IMR-90 (cell line): ENCODE measurements at regions not wholly inside any gene's neighbourhood (a gene's known extent, or its start where the extent isn't known, plus 50 kb on each side); places are given as distances from the start of the nearest gene placed in this dataset.

Source experiments
- ATAC-seq: fragments of 200-7000 bp; cut with Tn5 transposase; 2 replicates; pipeline ENCODE4 v1.9.1; 2020; ENCODE audit warnings: low read depth, mild to moderate bottlenecking, moderate library complexity
- BruUV-seq: library from RNA; stranded (reverse); fragments of 400-500 nt; replicated peaks from 2 replicates; lab custom pipeline; 2021; lab: Mats Ljungman, UMichigan
- CTCF ChIA-PET: fragments of 300-600 bp; formaldehyde crosslinking; extraction: SDS; loops from one replicate; lab custom pipeline; 2021; ENCODE audit warnings: antibody characterized with exemption; lab: Yijun Ruan, JAX
- POLR2A ChIA-PET: fragments of 300-600 bp; sonication (Branson Sonifier 250); formaldehyde crosslinking; loops from one replicate; lab custom pipeline; 2022; ENCODE audit warnings: antibody characterized with exemption; ENCODE audit not compliant: unreplicated experiment; lab: Charles Lee
- DNase-seq: peaks from one replicate; pipeline ENCODE4 v3.0.0; 2013
- H2AFZ ChIP-seq: replicated peaks from 2 replicates; pipeline ENCODE3; 2013; ENCODE audit warnings: low read length, mild to moderate bottlenecking; ENCODE audit not compliant: poor library complexity
- H2AK5ac ChIP-seq: 2 replicates; pipeline ENCODE4 v1.6.1; 2013; ENCODE audit warnings: low read depth, low read length, inconsistent platforms
- H2AK9ac ChIP-seq: replicated peaks from 2 replicates; pipeline ENCODE3; 2013; ENCODE audit warnings: mild to moderate bottlenecking, low read depth, low read length, moderate library complexity; ENCODE audit not compliant: poor library complexity
- H2BK120ac ChIP-seq: 2 replicates; pipeline ENCODE4 v1.6.1; 2013; ENCODE audit warnings: low read depth, low read length, inconsistent platforms
- H2BK15ac ChIP-seq: 3 replicates; pipeline ENCODE4 v1.6.1; 2013; ENCODE audit warnings: low read depth, low read length, inconsistent platforms
- H2BK20ac ChIP-seq: 2 replicates; pipeline ENCODE4 v1.6.1; 2013; ENCODE audit warnings: low read depth, mild to moderate bottlenecking, inconsistent platforms, low read length, moderate library complexity
- H2BK5ac ChIP-seq: 2 replicates; pipeline ENCODE4 v1.6.1; 2013; ENCODE audit warnings: mild to moderate bottlenecking, low read depth, low read length, inconsistent platforms; ENCODE audit not compliant: poor library complexity, severe bottlenecking
- H3K14ac ChIP-seq: replicated peaks from 2 replicates; pipeline ENCODE4 v1.6.1; 2013; ENCODE audit warnings: low read depth, low read length, inconsistent platforms
- H3K18ac ChIP-seq: 2 replicates; pipeline ENCODE4 v1.6.1; 2013; ENCODE audit warnings: low read depth, low read length, control low read depth
- H3K23ac ChIP-seq: 2 replicates; pipeline ENCODE4 v1.6.1; 2013; ENCODE audit warnings: low read depth, low read length, inconsistent platforms
- H3K27ac ChIP-seq: 2 replicates; pipeline ENCODE4 v1.5.1; 2013; ENCODE audit warnings: mild to moderate bottlenecking, control low read depth, low read length; ENCODE audit not compliant: insufficient read depth
- H3K27me3 ChIP-seq: 2 replicates; pipeline ENCODE4 v1.6.1; 2013; ENCODE audit warnings: low read length; ENCODE audit not compliant: control insufficient read depth, insufficient read depth
- H3K36me3 ChIP-seq: 2 replicates; pipeline ENCODE4 v1.6.1; 2013; ENCODE audit warnings: low read length, mixed read lengths; ENCODE audit not compliant: control insufficient read depth, insufficient read depth
- H3K4ac ChIP-seq: 2 replicates; pipeline ENCODE4 v1.6.1; 2013; ENCODE audit warnings: low read depth, low read length, inconsistent platforms
- H3K4me1 ChIP-seq: 2 replicates; pipeline ENCODE4 v1.6.1; 2013; ENCODE audit warnings: low read length, mixed read lengths; ENCODE audit not compliant: control insufficient read depth, insufficient read depth
- H3K4me2 ChIP-seq: 2 replicates; pipeline ENCODE4 v1.6.1; 2013; ENCODE audit warnings: low read depth, mild to moderate bottlenecking, control low read depth, low read length, moderate library complexity
- H3K4me3 ChIP-seq: 2 replicates; pipeline ENCODE4 v1.5.1; 2013; ENCODE audit warnings: low read depth, mild to moderate bottlenecking, control low read depth, low read length, moderate library complexity; ENCODE audit not compliant: insufficient read depth
- H3K56ac ChIP-seq: 2 replicates; pipeline ENCODE4 v1.6.1; 2013; ENCODE audit warnings: low read length, inconsistent platforms; ENCODE audit not compliant: insufficient read depth; ENCODE audit errors: extremely low read depth
- H3K79me1 ChIP-seq, 2 experiments: 2 replicates each; pipeline ENCODE4 v1.6.1; 2013; ENCODE audit warnings: low read length in 2 of 2, inconsistent platforms in 1 of 2, low read depth in 1 of 2
- H3K9ac ChIP-seq: 2 replicates; pipeline ENCODE4 v1.6.1; 2013; ENCODE audit warnings: low read depth, low read length, control low read depth
- H3K9me1 ChIP-seq: 2 replicates; pipeline ENCODE4 v1.6.1; 2013; ENCODE audit warnings: low read length, inconsistent platforms; ENCODE audit not compliant: insufficient read depth
- H3K9me3 ChIP-seq: 2 replicates; pipeline ENCODE4 v1.6.1; 2013; ENCODE audit warnings: low read length; ENCODE audit not compliant: control insufficient read depth, insufficient read depth
- H4K20me1 ChIP-seq: 2 replicates; pipeline ENCODE4 v1.6.1; 2013; ENCODE audit warnings: low read length, inconsistent platforms; ENCODE audit not compliant: insufficient read depth
- H4K5ac ChIP-seq: 2 replicates; pipeline ENCODE4 v1.6.1; 2013; ENCODE audit warnings: mild to moderate bottlenecking, low read depth, low read length, control low read depth
- H4K8ac ChIP-seq, 2 experiments: 2 replicates each; pipeline ENCODE4 v1.6.1; 2013; ENCODE audit warnings: low read depth in 2 of 2, low read length in 2 of 2, control low read depth in 1 of 2, inconsistent platforms in 1 of 2
- H4K91ac ChIP-seq: 2 replicates; pipeline ENCODE4 v1.6.1; 2013; ENCODE audit warnings: low read depth, low read length, inconsistent platforms; ENCODE audit not compliant: insufficient read depth
- BHLHE40 ChIP-seq: fragments of 150-350 bp; IDR thresholded peaks from 2 replicates; pipeline ENCODE4 v1.6.1; 2016; ENCODE audit warnings: mild to moderate bottlenecking, low read depth, low read length
- CEBPB ChIP-seq: IDR thresholded peaks from 2 replicates; pipeline ENCODE4 v1.6.1; 2012; ENCODE audit warnings: low read depth, low read length, improper control_type of control experiment
- CHD1 ChIP-seq: IDR thresholded peaks from 2 replicates; pipeline ENCODE4 v1.6.1; 2012; ENCODE audit warnings: low read depth, low read length, improper control_type of control experiment
- MAZ ChIP-seq: IDR thresholded peaks from 2 replicates; pipeline ENCODE4 v1.6.1; 2012; ENCODE audit warnings: low read depth, mild to moderate bottlenecking, low read length, improper control_type of control experiment, moderate library complexity, borderline replicate concordance
- MXI1 ChIP-seq: IDR thresholded peaks from 2 replicates; pipeline ENCODE4 v1.6.1; 2012; ENCODE audit warnings: low read depth, mild to moderate bottlenecking, low read length, moderate library complexity, borderline replicate concordance
- NFE2L2 ChIP-seq: fragments of 150-350 bp; IDR thresholded peaks from 2 replicates; pipeline ENCODE4 v1.6.1; 2016; ENCODE audit warnings: low read depth, mild to moderate bottlenecking, low read length
- POLR2A ChIP-seq: IDR thresholded peaks from 2 replicates; pipeline ENCODE4 v1.6.1; 2012; ENCODE audit warnings: mild to moderate bottlenecking, low read depth, low read length
- RCOR1 ChIP-seq: IDR thresholded peaks from 2 replicates; pipeline ENCODE4 v1.6.1; 2012; ENCODE audit warnings: mild to moderate bottlenecking, low read length, improper control_type of control experiment; ENCODE audit not compliant: insufficient replicate concordance
- RFX5 ChIP-seq: IDR thresholded peaks from 2 replicates; pipeline ENCODE4 v1.8.0; 2012; ENCODE audit warnings: low read depth, mild to moderate bottlenecking, low read length, moderate library complexity
- SMC3 ChIP-seq: fragments of 150-350 bp; IDR thresholded peaks from 2 replicates; pipeline ENCODE4 v1.6.1; 2016; ENCODE audit warnings: low read depth, mild to moderate bottlenecking, antibody characterized with exemption, low read length, moderate library complexity
- WGBS, 2 experiments: methylation state at CpG; one replicate each; pipeline versions ENCODE4 v1.1.5 to v1.1.7; 2013; ENCODE audit warnings: missing lambda C conversion rate in 2 of 2; ENCODE audit not compliant: insufficient read length in 1 of 2; ENCODE audit errors: extremely low coverage in 2 of 2; 5-methylcytosine and 5-hydroxymethylcytosine counted together
- dilution Hi-C: fragments of 300-500 bp; cut with HindIII; formaldehyde crosslinking; loops from one replicate; pipeline ENCODE4 v1.14.3; 2018; ENCODE audit warnings: low sequenced_read_pairs; ENCODE audit not compliant: unreplicated experiment
- in situ Hi-C: fragments of 300-500 bp; cut with MboI; formaldehyde crosslinking; loops from 3 replicates; pipeline ENCODE4 v1.14.3; 2019; ENCODE audit warnings: low sequenced_read_pairs, inconsistent platforms, mixed read lengths
- intact Hi-C: fragments of 100-400 bp; cut with micrococcal nuclease; formaldehyde crosslinking; loops from 2 replicates; pipeline ENCODE4 v1.10.0; 2022
- TF ChIP-seq, protein P1 (sequence below): fragments of 150-350 bp; IDR thresholded peaks from 2 replicates; pipeline ENCODE4 v1.6.1; 2017; ENCODE audit warnings: mild to moderate bottlenecking, antibody characterized with exemption, low read length, low read depth
- TF ChIP-seq, protein P2 (sequence below): conservative IDR thresholded peaks from 2 replicates; pipeline ENCODE4 v1.5.1; 2012; ENCODE audit warnings: mild to moderate bottlenecking, low read depth, low read length, improper control_type of control experiment

GRCh38 chr3:81095956-81096355 is 665.5 kb downstream of the GBE1 start:
- H2BK120ac ChIP-seq, result no peak overlapping the region
- H3K23ac ChIP-seq, result no peak overlapping the region
- H3K9ac ChIP-seq, result no peak overlapping the region
- H3K4me3 ChIP-seq, result no peak overlapping the region
- 100% methylated on average over 2 of the region's 5 CpGs; no CpG with 5 or more reads in 1 of the 2 experiments for WGBS, 2 experiments
- H3K14ac ChIP-seq, result no peak overlapping the region
- no peak for ATAC-seq
- no peak overlapping the region for H2AK9ac ChIP-seq
- H4K8ac ChIP-seq, result no peak overlapping the region
- intact Hi-C loops (no loop called here), in situ Hi-C loops (no loop called here), dilution Hi-C loops (no loop called here)
- no peak overlapping the region for H3K18ac ChIP-seq
- no peak overlapping the region for H3K56ac ChIP-seq
- H3K9me3 ChIP-seq, result peaks cover 3% of the 10 kb centered on the region; the same call in 1 of the 2 replicates
- H3K9me1 ChIP-seq, result no peaks in the 10 kb centered on the region
- H3K79me1 ChIP-seq, result no peaks in the 10 kb centered on the region
- POLR2A ChIA-PET, result no interaction called here
- H2BK20ac ChIP-seq, result no peak overlapping the region
- no peak overlapping the region for H4K5ac ChIP-seq
- no peak overlapping the region for H2BK5ac ChIP-seq
- no peak for DNase-seq
- H3K36me3 ChIP-seq, result no peaks in the 10 kb centered on the region
- no TSS peak for BruUV-seq
- no peaks in the 10 kb centered on the region for H3K4me1 ChIP-seq
- no peaks in the 10 kb centered on the region for H4K20me1 ChIP-seq
- CTCF ChIA-PET, result no interaction called here
- H2AFZ ChIP-seq, result no peak overlapping the region
- H3K4ac ChIP-seq, result no peak overlapping the region
- no peak overlapping the region for H2AK5ac ChIP-seq
- H3K27ac ChIP-seq, result no peak overlapping the region
- H3K27me3 ChIP-seq, result no peaks in the 10 kb centered on the region
- H3K4me2 ChIP-seq, result no peak overlapping the region
- H2BK15ac ChIP-seq, result no peak overlapping the region
- H4K91ac ChIP-seq, result no peak overlapping the region
- TF ChIP-seq SMC3 (no peak), RCOR1 (no peak), CEBPB (no peak), POLR2A (no peak), CHD1 (no peak), MAZ (no peak), NFE2L2 (no peak), RFX5 (no peak), BHLHE40 (no peak), MXI1 (no peak)
- TF ChIP-seq, protein P1, sequence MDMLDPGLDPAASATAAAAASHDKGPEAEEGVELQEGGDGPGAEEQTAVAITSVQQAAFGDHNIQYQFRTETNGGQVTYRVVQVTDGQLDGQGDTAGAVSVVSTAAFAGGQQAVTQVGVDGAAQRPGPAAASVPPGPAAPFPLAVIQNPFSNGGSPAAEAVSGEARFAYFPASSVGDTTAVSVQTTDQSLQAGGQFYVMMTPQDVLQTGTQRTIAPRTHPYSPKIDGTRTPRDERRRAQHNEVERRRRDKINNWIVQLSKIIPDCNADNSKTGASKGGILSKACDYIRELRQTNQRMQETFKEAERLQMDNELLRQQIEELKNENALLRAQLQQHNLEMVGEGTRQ, result no peak
- TF ChIP-seq, protein P2, sequence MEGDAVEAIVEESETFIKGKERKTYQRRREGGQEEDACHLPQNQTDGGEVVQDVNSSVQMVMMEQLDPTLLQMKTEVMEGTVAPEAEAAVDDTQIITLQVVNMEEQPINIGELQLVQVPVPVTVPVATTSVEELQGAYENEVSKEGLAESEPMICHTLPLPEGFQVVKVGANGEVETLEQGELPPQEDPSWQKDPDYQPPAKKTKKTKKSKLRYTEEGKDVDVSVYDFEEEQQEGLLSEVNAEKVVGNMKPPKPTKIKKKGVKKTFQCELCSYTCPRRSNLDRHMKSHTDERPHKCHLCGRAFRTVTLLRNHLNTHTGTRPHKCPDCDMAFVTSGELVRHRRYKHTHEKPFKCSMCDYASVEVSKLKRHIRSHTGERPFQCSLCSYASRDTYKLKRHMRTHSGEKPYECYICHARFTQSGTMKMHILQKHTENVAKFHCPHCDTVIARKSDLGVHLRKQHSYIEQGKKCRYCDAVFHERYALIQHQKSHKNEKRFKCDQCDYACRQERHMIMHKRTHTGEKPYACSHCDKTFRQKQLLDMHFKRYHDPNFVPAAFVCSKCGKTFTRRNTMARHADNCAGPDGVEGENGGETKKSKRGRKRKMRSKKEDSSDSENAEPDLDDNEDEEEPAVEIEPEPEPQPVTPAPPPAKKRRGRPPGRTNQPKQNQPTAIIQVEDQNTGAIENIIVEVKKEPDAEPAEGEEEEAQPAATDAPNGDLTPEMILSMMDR, result no peak
